ENCODE measurements at regions not wholly inside any gene's neighbourhood (a gene's known extent, or its start where the extent isn't known, plus 50 kb on each side); places are given as distances from the start of the nearest gene placed in this dataset.
"Not testable (repeated sequence)": the region's sequence is repeated elsewhere in the genome, so short reads cannot be mapped to it uniquely, and the experiment has no call there.

DNA sequence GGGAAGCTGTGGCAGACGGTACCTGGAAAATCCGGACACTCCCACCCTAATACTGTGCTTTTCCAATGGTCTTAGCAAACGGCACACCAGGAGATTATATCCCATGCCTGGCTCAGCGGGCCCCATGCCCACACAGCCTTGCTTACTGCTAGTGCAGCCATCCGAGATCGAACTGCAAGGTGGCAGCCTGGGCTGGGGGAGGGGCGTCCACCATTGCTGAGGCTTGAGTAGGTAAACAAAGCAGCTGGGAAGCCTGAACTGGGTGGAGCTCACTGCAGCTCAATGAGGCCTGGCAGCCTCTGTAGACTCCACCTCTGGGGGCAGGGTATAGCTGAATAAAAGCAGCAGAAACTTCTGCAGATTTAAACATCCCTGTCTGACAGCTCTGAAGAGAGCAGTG is 4396.8 kb upstream of the OR11H1 start:
- not testable (repeated sequence) for H3K27ac Mint-ChIP-seq; H3K4me3 Mint-ChIP-seq; H3K27me3 Mint-ChIP-seq; H3K9me3 Mint-ChIP-seq; H3K4me1 Mint-ChIP-seq (ENCODE audit: low read depth); H3K36me3 Mint-ChIP-seq (ENCODE audit: low read depth)
- DNase-seq: peak; percentile 14
